ENCODE measurements at regions not wholly inside any gene's neighbourhood (a gene's known extent, or its start where the extent isn't known, plus 50 kb on each side); places are given as distances from the start of the nearest gene placed in this dataset.

DNA sequence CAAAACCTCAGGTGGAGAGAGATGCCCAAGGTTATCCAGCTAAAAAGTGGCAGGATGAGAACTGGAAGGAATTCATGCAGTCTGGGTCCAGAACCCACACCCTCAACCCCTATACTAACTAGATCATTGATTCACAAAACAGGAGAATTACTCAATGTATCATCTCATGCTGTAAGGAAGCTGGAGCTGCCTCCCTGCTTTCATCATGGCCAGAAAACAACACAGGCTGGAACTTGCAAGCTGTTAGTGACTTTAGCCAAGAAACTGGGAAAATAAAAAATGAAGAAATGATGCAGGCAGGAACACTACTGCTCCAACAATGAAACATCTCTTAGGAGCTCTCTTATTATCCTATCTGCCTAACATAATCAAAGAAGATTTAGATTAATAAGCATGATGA, 619.8 kb upstream of the CELF2 start:
- TF ChIP-seq NFE2L2 (IDR thresholded peaks at IDR 0.05; ENCODE audit: low read depth, low read length): no peak
- TF ChIP-seq RFX5 (IDR thresholded peaks at IDR 0.05; ENCODE audit: low read depth, low read length): no peak
- no peak for TF ChIP-seq USF2 (IDR thresholded peaks at IDR 0.05; ENCODE audit: low read depth, low read length)
- no peak for TF ChIP-seq RAD21 (IDR thresholded peaks at IDR 0.05; ENCODE audit: low read length)
- TF ChIP-seq FOS (IDR thresholded peaks at IDR 0.05; ENCODE audit: low read depth, low read length): no peak
- no peak for TF ChIP-seq SMC3 (IDR thresholded peaks at IDR 0.05; ENCODE audit: low read depth, low read length)
- TF ChIP-seq CEBPB (IDR thresholded peaks at IDR 0.05; ENCODE audit: low read depth, low read length): no peak
- TF ChIP-seq, protein P1, sequence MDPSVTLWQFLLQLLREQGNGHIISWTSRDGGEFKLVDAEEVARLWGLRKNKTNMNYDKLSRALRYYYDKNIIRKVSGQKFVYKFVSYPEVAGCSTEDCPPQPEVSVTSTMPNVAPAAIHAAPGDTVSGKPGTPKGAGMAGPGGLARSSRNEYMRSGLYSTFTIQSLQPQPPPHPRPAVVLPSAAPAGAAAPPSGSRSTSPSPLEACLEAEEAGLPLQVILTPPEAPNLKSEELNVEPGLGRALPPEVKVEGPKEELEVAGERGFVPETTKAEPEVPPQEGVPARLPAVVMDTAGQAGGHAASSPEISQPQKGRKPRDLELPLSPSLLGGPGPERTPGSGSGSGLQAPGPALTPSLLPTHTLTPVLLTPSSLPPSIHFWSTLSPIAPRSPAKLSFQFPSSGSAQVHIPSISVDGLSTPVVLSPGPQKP (IDR thresholded peaks at IDR 0.05; ENCODE audit: borderline replicate concordance, low read depth, low read length): no peak
- no peak for TF ChIP-seq RCOR1 (IDR thresholded peaks at IDR 0.05; ENCODE audit: insufficient replicate concordance, low read length)
- TF ChIP-seq MAFK (IDR thresholded peaks at IDR 0.05; ENCODE audit: low read depth, low read length): no peak
- TF ChIP-seq POLR2A (IDR thresholded peaks at IDR 0.05; ENCODE audit: low read depth, low read length): no peak
- TF ChIP-seq MAZ (IDR thresholded peaks at IDR 0.05; ENCODE audit: borderline replicate concordance, low read depth, low read length): no peak
- Histone ChIP-seq H3K36me3 (ENCODE audit: control insufficient read depth, insufficient read depth, low read length) (no peaks in the 10 kb centered on the region), H3K56ac (ENCODE audit: extremely low read depth, insufficient read depth, low read length) (no peak overlapping the region), H2AK9ac (replicated peaks; ENCODE audit: low read depth, low read length, poor library complexity) (no peak overlapping the region), H4K8ac (ENCODE audit: low read depth in 2 of 2, low read length in 2 of 2) (no peak overlapping the region), H4K91ac (ENCODE audit: insufficient read depth, low read depth, low read length) (no peak overlapping the region), H3K4me1 (ENCODE audit: control insufficient read depth, insufficient read depth, low read length) (peaks cover 5% of the 10 kb centered on the region), H3K23ac (ENCODE audit: low read depth, low read length) (no peak overlapping the region), H3K4me3 (ENCODE audit: insufficient read depth, low read depth, low read length) (no peak overlapping the region), H3K18ac (ENCODE audit: low read depth, low read length) (no peak overlapping the region), H3K79me1 (ENCODE audit: low read depth in 1 of 2, low read length in 2 of 2) (no peaks in the 10 kb centered on the region), H2AFZ (replicated peaks; ENCODE audit: low read length, poor library complexity) (no peak overlapping the region), H2BK120ac (ENCODE audit: low read depth, low read length) (no peak overlapping the region), H3K14ac (replicated peaks; ENCODE audit: low read depth, low read length) (no peak overlapping the region), H2BK20ac (ENCODE audit: low read depth, low read length) (no peak overlapping the region), H3K9me1 (ENCODE audit: insufficient read depth, low read length) (no peaks in the 10 kb centered on the region), H4K5ac (ENCODE audit: low read depth, low read length) (no peak overlapping the region), H2AK5ac (ENCODE audit: low read depth, low read length) (no peak overlapping the region), H3K27me3 (ENCODE audit: control insufficient read depth, insufficient read depth, low read length) (no peaks in the 10 kb centered on the region), H4K20me1 (ENCODE audit: insufficient read depth, low read length) (no peaks in the 10 kb centered on the region), H3K27ac (ENCODE audit: insufficient read depth, low read length) (no peak overlapping the region), H3K4me2 (ENCODE audit: low read depth, low read length) (no peak overlapping the region), H3K9me3 (ENCODE audit: control insufficient read depth, insufficient read depth, low read length) (no peaks in the 10 kb centered on the region; the same call in 1 of the 2 replicates), H2BK15ac (ENCODE audit: low read depth, low read length) (no peak overlapping the region), H3K4ac (ENCODE audit: low read depth, low read length) (no peak overlapping the region), H2BK5ac (ENCODE audit: low read depth, low read length, poor library complexity, severe bottlenecking) (no peak overlapping the region), H3K9ac (ENCODE audit: low read depth, low read length) (no peak overlapping the region)
- dilution Hi-C loops (cut with HindIII; ENCODE audit: low sequenced_read_pairs, unreplicated experiment): no loop called here
- DNase-seq (no peak), ATAC-seq (ENCODE audit: low read depth) (no peak)
- POLR2A ChIA-PET (ENCODE audit: unreplicated experiment): no interaction called here
- CTCF ChIA-PET: no interaction called here
- BruUV-seq (replicated peaks): no TSS peak
- intact Hi-C loops (cut with micrococcal nuclease): loop anchor here (10.0 kb wide), 1 partner anchor 793 kb away; no protein-coding TSS in a partner anchor
- in situ Hi-C loops (cut with MboI; ENCODE audit: low sequenced_read_pairs): no loop called here

Data from IMR-90 (cell line).